Activated CD4-positive, alpha-beta T cell treated with anti-CD3 and anti-CD28 coated beads, Interleukin-2, amount 10 ng/mL, durations not matched to agents 24 days and 14 days (primary cell): ENCODE measurements at regions not wholly inside any gene's neighbourhood (a gene's known extent, or its start where the extent isn't known, plus 50 kb on each side); places are given as distances from the start of the nearest gene placed in this dataset.

Experiments
- DNase-seq: peaks from one replicate; pipeline ENCODE4 v3.0.0; 2022
- H3K27ac Mint-ChIP-seq: one replicate; pipeline ENCODE4 v1.8.0; 2022; ENCODE audit warnings: mild to moderate bottlenecking, mixed read lengths
- H3K27me3 Mint-ChIP-seq: one replicate; pipeline ENCODE4 v1.8.0; 2022; ENCODE audit warnings: mixed read lengths
- H3K36me3 Mint-ChIP-seq: one replicate; pipeline ENCODE4 v1.8.0; 2022; ENCODE audit warnings: low read depth, mild to moderate bottlenecking, mixed read lengths
- H3K4me1 Mint-ChIP-seq: one replicate; pipeline ENCODE4 v1.8.0; 2021; ENCODE audit warnings: mixed read lengths
- H3K4me3 Mint-ChIP-seq: one replicate; pipeline ENCODE4 v1.8.0; 2022; ENCODE audit warnings: mild to moderate bottlenecking, moderate library complexity, mixed read lengths
- H3K9me3 Mint-ChIP-seq: one replicate; pipeline ENCODE4 v1.8.0; 2021; ENCODE audit warnings: mixed read lengths
- intact Hi-C: fragments of 100-400 bp; cut with micrococcal nuclease; formaldehyde crosslinking; loops from one replicate; pipeline ENCODE4 v1.15.1; 2023

DNA sequence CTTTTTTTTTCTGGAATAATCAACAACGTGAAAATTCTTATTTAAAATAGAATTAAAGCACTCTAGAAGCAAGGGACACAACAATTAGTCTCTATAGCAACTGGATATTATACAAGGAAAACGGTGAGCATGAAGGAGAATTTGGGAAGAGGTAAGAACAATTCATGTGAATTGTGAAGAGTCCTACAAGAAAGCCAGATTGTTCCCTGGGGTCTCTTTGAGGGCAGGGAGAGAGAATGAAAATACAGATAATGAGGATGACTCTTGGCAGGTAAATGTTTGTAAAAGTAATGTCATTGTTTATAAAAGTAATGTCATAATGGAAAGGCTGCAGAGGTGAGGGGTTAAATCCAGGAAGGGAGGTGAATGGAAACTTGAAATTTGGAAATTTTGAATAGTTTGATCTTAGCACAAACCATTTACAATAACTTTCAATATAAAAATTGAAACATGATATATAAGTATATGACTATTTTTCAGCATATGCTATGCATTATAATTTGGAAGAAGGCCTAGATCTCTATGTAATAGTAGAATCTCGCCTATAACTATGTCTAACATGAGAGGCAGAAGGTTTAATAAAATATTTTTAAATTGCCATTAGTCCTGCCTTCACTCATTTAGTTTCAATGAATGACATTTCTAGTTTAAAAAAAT is 378.8 kb upstream of the DCN start:
- H3K4me1 Mint-ChIP-seq: peaks cover 16% of the 10 kb centered on the region
- no peak for DNase-seq
- H3K27ac Mint-ChIP-seq: no peak overlapping the region
- no peak overlapping the region for H3K4me3 Mint-ChIP-seq
- intact Hi-C loops: no loop called here
- H3K27me3 Mint-ChIP-seq: peaks cover 4% of the 10 kb centered on the region
- H3K36me3 Mint-ChIP-seq: no peaks in the 10 kb centered on the region
- H3K9me3 Mint-ChIP-seq: peaks cover 45% of the 10 kb centered on the region

DNA sequence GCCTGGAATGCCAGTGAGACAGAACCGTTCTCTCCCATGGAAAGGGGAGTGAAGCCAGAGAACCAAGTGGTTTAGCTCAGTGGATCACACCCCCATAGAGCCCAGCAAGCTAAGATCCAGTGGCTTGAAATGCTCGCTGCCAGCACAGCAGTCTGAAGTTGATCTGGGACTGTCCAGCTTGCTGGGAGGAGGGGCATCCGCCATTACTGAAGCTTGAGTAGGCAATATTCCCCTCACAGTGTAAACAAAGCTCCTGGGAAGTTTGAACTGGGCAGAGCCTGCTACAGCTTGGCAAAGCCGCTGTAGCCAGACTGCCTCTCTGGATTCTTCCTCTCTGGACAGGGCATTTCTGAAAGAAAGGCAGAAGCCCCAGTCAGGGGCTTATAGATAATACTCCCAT is 374.3 kb upstream of the DCN start:
- no peak overlapping the region for H3K27ac Mint-ChIP-seq
- DNase-seq: no peak
- intact Hi-C loops: no loop called here
- H3K27me3 Mint-ChIP-seq: peaks cover 7% of the 10 kb centered on the region
- H3K36me3 Mint-ChIP-seq: no peaks in the 10 kb centered on the region
- H3K4me3 Mint-ChIP-seq: no peak overlapping the region
- peaks cover under 1% of the 10 kb centered on the region for H3K4me1 Mint-ChIP-seq
- H3K9me3 Mint-ChIP-seq: peaks cover 34% of the 10 kb centered on the region

DNA sequence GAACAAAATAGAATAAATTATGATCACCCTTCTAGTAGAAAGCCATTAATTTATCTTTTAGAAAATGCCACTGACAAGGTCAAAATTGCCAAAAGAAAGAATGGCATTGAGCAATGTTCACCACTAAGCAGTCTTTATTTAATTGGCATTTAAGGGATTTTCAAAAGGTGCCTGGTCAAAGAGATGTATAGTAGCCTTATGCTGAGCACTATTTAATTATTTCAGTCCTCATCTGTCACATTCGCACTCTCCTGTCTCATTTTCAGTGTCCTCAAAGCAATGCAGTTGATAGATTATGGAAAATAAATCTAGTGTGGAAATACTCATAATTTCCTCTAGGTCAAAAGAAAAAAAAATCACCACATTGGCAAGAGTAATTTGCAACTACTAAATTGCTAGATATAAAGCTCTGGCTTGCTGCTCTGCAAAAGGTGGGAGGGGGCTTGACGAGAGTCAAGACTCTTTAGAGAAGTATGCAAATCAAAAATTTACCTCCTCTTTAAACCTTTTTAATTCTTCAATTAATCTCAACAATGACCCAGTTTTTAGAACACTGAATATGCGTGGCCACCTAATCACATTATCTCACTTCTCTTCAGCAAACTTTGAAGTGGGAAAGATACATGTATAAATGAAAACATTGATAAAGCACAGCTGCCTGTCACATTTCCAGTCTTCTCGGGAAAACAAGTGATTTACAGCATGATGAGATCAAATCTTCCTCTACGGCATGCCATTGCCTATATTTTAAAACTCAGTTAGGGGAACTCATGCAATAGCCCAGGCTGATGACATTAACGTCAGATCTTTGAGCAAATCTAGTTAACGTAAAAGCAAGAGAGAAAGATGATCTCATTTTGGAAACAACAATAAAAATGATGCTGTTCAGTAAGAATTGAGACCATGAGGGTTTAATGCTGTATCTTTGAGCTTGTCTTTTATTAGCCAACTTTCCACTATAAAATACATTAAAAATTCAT is 373.1 kb upstream of the DCN start:
- no peak overlapping the region for H3K27ac Mint-ChIP-seq
- H3K4me1 Mint-ChIP-seq: no peaks in the 10 kb centered on the region
- no peaks in the 10 kb centered on the region for H3K36me3 Mint-ChIP-seq
- no peak overlapping the region for H3K4me3 Mint-ChIP-seq
- intact Hi-C loops: no loop called here
- DNase-seq: no peak
- peaks cover 7% of the 10 kb centered on the region for H3K27me3 Mint-ChIP-seq
- peaks cover 34% of the 10 kb centered on the region for H3K9me3 Mint-ChIP-seq

DNA sequence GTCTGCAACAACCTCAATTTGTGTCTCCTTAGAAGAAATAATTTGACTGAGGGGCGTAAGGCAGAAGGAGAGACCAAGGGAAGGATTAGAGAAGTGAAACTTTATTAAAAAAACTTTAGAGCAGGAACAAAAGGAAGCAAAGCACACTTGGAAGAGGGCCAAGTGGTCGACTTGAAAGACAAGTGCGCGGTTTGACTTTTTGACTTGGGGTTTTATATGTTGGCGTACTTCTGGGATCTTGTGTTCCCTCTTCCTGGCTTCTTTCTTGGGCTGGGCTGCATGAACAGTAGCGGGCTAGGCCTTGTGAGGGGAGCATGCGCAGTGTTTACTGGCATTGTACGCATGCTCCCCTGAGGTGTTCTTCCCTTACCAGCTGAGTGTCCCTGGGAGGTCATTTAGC is 369.3 kb upstream of the DCN start:
- no peaks in the 10 kb centered on the region for H3K36me3 Mint-ChIP-seq
- no peak for DNase-seq
- H3K4me1 Mint-ChIP-seq: no peaks in the 10 kb centered on the region
- H3K27ac Mint-ChIP-seq: no peak overlapping the region
- H3K9me3 Mint-ChIP-seq: peaks cover 7% of the 10 kb centered on the region
- no peak overlapping the region for H3K4me3 Mint-ChIP-seq
- H3K27me3 Mint-ChIP-seq: peaks cover 6% of the 10 kb centered on the region
- intact Hi-C loops: no loop called here

DNA sequence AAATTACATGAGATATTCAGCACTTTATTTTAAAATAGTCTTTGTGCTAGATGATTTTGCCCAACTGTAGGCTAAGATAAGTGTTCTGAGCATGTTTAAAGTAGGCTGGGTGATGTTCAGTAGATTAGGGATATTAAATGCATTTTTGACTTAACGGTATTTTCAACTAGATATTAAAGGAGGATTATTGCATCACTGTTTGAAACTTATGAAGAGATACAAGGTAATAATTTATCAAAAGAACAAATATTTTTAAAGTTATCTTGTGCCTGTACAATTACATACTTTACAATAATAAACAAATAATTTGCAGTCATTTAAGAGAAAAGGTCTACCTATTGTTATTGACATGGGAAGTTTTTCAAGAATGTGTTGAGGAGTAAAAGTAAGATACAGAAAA is 368.6 kb upstream of the DCN start:
- intact Hi-C loops: no loop called here
- peaks cover 6% of the 10 kb centered on the region for H3K27me3 Mint-ChIP-seq
- no peak overlapping the region for H3K27ac Mint-ChIP-seq
- H3K36me3 Mint-ChIP-seq: no peaks in the 10 kb centered on the region
- H3K4me1 Mint-ChIP-seq: no peaks in the 10 kb centered on the region
- no peak overlapping the region for H3K4me3 Mint-ChIP-seq
- DNase-seq: no peak
- peaks cover 7% of the 10 kb centered on the region for H3K9me3 Mint-ChIP-seq

DNA sequence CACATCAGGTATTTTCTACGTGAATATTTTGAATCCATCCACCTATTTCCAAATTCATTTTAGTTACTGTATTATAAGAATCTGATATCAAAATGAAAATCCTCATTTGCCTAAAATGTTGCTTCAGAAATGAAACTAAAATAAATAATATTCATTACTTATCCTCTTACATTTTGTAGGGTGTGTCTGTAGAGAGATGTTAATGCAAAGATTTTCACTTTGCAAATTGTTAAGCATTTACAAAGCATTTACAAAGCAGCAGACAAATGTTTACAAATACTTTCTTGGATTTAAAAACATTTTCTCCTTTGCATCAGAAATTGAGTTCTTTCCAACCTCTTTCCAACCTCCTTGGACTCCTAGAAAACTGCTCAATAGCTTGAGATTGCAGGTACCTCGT is 360.0 kb upstream of the DCN start:
- intact Hi-C loops: no loop called here
- DNase-seq: no peak
- peaks cover 4% of the 10 kb centered on the region for H3K9me3 Mint-ChIP-seq
- no peaks in the 10 kb centered on the region for H3K36me3 Mint-ChIP-seq
- H3K4me1 Mint-ChIP-seq: no peaks in the 10 kb centered on the region
- no peak overlapping the region for H3K4me3 Mint-ChIP-seq
- no peak overlapping the region for H3K27ac Mint-ChIP-seq
- H3K27me3 Mint-ChIP-seq: peaks cover 4% of the 10 kb centered on the region

DNA sequence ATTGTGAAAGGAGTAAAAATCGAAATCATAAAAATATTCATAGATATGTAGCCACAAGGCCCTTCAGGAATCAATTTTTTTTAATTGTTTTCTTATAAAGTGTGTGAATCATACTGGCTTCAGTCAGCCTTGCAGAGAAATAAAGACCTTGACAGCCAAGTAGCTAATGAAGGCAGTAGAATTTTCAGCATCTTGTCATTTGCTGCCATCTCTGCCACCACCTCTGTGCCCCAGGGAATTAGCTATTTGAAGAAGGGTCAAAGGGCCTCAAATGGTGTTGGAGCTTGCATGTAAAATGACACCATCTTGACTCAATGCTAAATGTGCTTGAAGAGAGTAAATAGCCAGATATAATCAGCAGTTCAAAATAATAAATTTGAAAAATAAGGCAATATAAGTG is 359.4 kb upstream of the DCN start:
- Mint-ChIP-seq H3K9me3 (peaks cover 4% of the 10 kb centered on the region), H3K4me1 (no peaks in the 10 kb centered on the region), H3K27ac (no peak overlapping the region), H3K36me3 (no peaks in the 10 kb centered on the region), H3K4me3 (no peak overlapping the region), H3K27me3 (peaks cover 4% of the 10 kb centered on the region)
- peak; percentile 24 for DNase-seq
- intact Hi-C loops: no loop called here

DNA sequence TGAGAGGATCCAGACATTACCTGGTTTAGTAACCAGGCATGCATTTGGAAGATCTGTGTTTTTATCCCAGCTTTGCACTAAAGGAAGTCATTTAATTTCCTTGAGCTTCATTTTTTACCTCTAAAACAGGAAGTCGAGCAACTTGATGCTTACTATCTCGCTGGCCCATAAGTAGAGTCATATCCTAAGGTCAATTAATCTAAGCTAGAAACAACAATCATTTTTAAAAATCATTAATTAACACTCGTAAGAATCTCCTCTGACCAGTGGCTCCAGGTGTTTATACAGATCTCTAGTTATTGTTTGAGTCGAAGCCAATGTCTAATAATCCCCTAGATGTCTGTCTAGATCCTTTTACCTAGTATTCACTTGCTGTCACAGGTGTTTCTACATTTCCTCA is 355.8 kb upstream of the DCN start:
- peaks cover 4% of the 10 kb centered on the region for H3K27me3 Mint-ChIP-seq
- no peak for DNase-seq
- no peak overlapping the region for H3K27ac Mint-ChIP-seq
- H3K9me3 Mint-ChIP-seq: peaks cover 11% of the 10 kb centered on the region
- intact Hi-C loops: no loop called here
- H3K36me3 Mint-ChIP-seq: no peaks in the 10 kb centered on the region
- H3K4me3 Mint-ChIP-seq: no peak overlapping the region
- no peaks in the 10 kb centered on the region for H3K4me1 Mint-ChIP-seq

DNA sequence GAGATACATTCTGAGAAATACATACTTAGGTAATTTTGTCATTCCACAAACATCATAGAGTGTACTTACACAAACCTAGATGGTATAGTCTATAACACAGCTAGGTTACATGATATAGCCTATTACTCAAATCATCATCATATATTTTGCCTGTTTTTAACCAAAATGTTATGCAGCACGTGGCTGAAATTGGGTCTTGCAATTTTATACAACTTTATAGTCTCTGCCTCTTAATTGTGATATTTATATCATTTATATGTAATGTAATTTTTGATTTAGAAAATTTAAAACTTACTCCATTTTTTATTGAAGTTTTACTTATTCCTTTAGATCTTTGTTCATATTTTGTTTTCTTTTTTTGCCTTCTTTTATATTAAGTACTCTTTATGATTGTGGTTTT is 350.7 kb upstream of the DCN start:
- Mint-ChIP-seq H3K36me3 (no peaks in the 10 kb centered on the region), H3K27me3 (no peaks in the 10 kb centered on the region), H3K9me3 (peaks cover 7% of the 10 kb centered on the region), H3K27ac (no peak overlapping the region), H3K4me3 (no peak overlapping the region), H3K4me1 (no peaks in the 10 kb centered on the region)
- intact Hi-C loops: no loop called here
- DNase-seq: no peak

DNA sequence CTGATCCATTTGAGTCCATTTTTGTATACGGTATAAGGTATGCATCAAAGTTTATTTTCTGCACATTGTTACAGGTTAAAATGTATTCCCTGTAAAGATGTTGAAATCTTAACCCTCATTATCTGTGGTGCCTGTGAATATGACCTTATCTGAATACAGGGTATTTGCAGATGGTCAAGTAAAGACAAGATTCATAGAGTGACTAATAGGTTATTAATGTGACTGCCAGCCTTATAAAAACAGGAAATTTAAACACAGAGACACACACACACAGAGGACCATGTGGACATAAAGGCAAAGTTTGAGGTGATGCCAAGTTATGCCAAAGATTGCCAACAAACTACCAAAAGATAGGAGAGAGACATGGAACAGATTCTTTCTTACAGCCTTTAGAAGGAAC is 347.2 kb upstream of the DCN start:
- peak; percentile 18 for DNase-seq
- Mint-ChIP-seq H3K4me1 (no peaks in the 10 kb centered on the region), H3K4me3 (no peak overlapping the region), H3K27me3 (no peaks in the 10 kb centered on the region), H3K9me3 (peaks cover 5% of the 10 kb centered on the region), H3K36me3 (no peaks in the 10 kb centered on the region), H3K27ac (no peak overlapping the region)
- intact Hi-C loops: no loop called here

DNA sequence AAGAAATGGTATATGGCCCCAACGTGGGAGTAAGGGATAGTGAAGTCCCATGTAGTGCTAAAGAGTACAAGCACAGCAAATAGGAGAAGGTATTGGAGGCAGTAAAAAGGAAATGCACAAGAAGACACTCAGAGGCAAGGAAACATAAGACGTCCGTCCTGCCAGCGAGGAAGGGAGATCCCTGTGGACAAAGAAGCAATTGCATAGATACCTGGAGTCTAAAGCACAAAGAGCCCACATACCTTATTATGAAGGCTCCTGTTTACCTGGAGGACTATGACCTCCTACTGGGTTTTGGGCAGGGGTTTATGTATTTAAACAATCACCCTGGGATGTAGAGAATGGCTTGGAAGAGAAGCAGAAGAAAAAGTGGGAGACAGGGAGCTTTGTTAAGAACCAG is 341.2 kb upstream of the DCN start:
- Mint-ChIP-seq H3K27ac (no peak overlapping the region), H3K9me3 (no peaks in the 10 kb centered on the region), H3K36me3 (no peaks in the 10 kb centered on the region), H3K4me1 (no peaks in the 10 kb centered on the region), H3K4me3 (no peak overlapping the region), H3K27me3 (no peaks in the 10 kb centered on the region)
- DNase-seq: peak; percentile 19
- intact Hi-C loops: no loop called here

DNA sequence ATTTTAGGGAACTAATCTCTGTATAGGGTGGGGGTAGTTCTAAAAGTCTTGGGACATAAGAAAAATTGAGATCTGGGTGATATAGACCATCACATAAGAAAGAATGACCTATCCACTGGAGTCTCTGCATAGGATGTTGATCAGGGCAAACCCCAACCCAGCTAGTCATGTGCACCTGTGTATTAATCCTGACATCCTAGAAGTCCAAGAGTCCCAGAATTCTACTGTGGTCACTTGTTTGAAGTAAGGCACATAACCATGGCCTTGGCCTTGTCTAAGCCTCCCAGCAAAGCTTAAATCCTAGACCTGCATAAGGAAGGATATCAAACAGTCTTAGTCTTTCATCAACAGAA is 334.1 kb upstream of the DCN start:
- Mint-ChIP-seq H3K36me3 (no peaks in the 10 kb centered on the region), H3K27ac (no peak overlapping the region), H3K27me3 (peaks cover 3% of the 10 kb centered on the region), H3K4me1 (no peaks in the 10 kb centered on the region), H3K4me3 (no peak overlapping the region), H3K9me3 (no peaks in the 10 kb centered on the region)
- intact Hi-C loops: no loop called here
- DNase-seq: peak; percentile 34

DNA sequence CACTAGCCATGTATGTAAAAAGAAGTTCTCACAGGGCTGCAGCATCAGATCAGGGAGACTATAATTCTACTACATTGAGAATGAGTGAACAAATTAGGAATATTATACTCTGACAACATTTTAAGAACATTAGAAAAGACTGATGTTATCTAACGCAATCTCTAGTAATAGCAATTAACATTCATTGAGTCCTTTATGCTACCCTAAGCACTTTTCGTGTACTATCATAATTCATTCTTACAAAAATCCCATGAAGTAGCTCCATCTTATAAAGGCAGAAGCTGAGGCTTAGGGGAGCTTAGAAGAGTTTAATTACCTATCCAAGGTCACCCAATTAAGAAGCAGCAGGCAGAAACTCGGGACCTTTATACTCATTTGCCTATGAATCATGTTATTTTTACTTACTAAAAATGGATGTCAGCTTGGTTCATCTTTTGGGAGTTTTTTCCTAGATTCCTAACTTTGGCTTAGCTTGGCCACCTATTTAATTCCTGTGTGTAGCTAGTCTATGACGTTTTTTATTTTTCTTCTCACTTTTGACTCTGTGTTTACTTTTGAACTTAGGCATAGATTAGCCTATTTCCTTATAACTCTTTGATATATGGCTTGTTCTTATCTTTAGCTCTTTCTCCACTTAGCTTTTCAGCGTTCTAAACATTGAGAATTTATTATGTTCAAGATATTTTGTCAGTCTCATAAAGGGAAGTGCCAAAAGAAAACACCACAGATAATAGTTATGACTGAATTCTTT is 333.5 kb upstream of the DCN start:
- Mint-ChIP-seq H3K9me3 (no peaks in the 10 kb centered on the region), H3K36me3 (no peaks in the 10 kb centered on the region), H3K27me3 (peaks cover 3% of the 10 kb centered on the region), H3K27ac (no peak overlapping the region), H3K4me3 (no peak overlapping the region), H3K4me1 (no peaks in the 10 kb centered on the region)
- peak; percentile 9 for DNase-seq
- intact Hi-C loops: no loop called here

DNA sequence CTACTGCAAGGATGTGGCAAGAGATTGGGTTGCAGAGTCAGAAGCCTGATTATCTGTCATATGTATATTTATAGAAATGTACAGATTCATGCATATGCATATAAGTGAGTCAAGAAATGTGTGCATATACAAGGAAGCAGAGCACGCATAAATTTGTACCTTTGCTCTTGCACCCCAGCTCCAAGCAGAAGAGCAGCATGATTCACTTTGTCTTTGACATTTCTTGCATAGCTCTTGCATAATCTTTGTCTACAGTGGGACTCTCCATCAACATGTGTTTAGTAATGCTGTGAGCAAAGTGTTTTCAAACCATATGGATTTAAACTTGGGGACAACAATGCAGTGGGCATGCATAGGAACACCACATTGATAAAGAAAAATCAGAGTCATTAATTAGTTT is 330.7 kb upstream of the DCN start:
- no peak overlapping the region for H3K4me3 Mint-ChIP-seq
- H3K4me1 Mint-ChIP-seq: no peaks in the 10 kb centered on the region
- intact Hi-C loops: no loop called here
- H3K9me3 Mint-ChIP-seq: peaks cover 2% of the 10 kb centered on the region
- DNase-seq: peak; percentile 36
- no peak overlapping the region for H3K27ac Mint-ChIP-seq
- H3K27me3 Mint-ChIP-seq: peaks cover 5% of the 10 kb centered on the region
- H3K36me3 Mint-ChIP-seq: no peaks in the 10 kb centered on the region
